Coronary artery (tissue), 2 donors: ENCODE measurements at regions not wholly inside any gene's neighbourhood (a gene's known extent, or its start where the extent isn't known, plus 50 kb on each side); places are given as distances from the start of the nearest gene placed in this dataset.
A peak's percentile ranks its signal among the peaks of the same experiment; 100 is the strongest.
"Not testable (repeated sequence)": the region's sequence is repeated elsewhere in the genome, so short reads cannot be mapped to it uniquely, and the experiment has no call there.

Source experiments
- DNase-seq: peaks from one replicate; pipeline ENCODE4 v3.0.0-alpha.2; 2017; ENCODE audit warnings: low spot score
- H3K27ac ChIP-seq, 2 donors: fragments of 200-600 bp; sonication (generic); one replicate each; pipeline ENCODE4 v1.5.1; 2016 to 2019
- H3K4me3 ChIP-seq: fragments of 200-600 bp; sonication (generic); 2 replicates; pipeline ENCODE4 v1.5.1; 2016; ENCODE audit warnings: mild to moderate bottlenecking, moderate library complexity
- TF ChIP-seq, protein P1 (sequence below): fragments of 200-600 bp; sonication (generic); IDR thresholded peaks from one replicate; pipeline ENCODE4 v1.5.1; 2019; ENCODE audit warnings: antibody characterized with exemption

DNA sequence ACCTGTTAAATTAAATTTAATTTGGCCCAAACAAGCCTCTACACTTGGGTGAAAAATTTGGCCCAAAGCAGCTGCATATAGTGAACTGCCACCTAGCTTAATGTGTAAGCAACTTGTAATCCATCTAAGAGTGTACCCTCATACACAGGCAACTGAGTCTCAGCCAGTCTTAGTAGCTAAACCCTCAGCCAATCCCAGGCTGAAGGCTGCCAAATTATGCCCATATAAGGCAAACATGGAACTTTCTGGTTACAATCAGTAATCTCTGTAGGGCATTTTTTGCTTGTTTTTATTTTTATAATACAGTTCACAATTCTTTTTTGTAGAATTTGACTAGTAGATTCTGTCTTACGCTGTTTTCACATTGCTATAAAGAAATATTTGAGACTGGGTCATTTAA is 958.7 kb downstream of the FSCB start:
- H3K4me3 ChIP-seq, result no peak overlapping the region
- no peak for DNase-seq
- TF ChIP-seq, protein P1, sequence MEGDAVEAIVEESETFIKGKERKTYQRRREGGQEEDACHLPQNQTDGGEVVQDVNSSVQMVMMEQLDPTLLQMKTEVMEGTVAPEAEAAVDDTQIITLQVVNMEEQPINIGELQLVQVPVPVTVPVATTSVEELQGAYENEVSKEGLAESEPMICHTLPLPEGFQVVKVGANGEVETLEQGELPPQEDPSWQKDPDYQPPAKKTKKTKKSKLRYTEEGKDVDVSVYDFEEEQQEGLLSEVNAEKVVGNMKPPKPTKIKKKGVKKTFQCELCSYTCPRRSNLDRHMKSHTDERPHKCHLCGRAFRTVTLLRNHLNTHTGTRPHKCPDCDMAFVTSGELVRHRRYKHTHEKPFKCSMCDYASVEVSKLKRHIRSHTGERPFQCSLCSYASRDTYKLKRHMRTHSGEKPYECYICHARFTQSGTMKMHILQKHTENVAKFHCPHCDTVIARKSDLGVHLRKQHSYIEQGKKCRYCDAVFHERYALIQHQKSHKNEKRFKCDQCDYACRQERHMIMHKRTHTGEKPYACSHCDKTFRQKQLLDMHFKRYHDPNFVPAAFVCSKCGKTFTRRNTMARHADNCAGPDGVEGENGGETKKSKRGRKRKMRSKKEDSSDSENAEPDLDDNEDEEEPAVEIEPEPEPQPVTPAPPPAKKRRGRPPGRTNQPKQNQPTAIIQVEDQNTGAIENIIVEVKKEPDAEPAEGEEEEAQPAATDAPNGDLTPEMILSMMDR, result no peak
- H3K27ac ChIP-seq, result no peak overlapping the region

DNA sequence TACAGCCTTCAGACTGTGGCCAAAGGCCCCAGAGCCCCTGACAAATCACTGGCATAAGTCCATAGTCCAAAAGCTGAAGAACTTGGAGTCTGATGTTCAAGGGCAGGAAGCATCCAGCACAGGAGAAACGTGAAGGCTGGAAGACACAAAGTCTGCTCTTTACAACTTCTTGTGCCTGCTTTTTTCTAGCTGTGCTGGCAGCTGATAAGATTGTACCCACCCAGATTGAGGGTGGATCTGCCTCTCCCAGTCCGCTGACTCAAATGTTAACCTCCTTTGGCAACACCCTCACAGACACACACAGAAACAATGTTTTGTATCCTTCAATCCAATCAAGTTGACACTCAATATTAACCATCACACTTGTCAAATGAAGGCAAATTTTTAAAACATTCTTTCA is 959.5 kb downstream of the FSCB start:
- H3K27ac ChIP-seq, H3K4me3 ChIP-seq: not testable (repeated sequence)

GRCh38 chr14:43541356-43541755 is 965.7 kb downstream of the FSCB start:
- no peak for DNase-seq
- TF ChIP-seq, protein P1, result no peak
- no peak overlapping the region for H3K4me3 ChIP-seq
- no peak overlapping the region for H3K27ac ChIP-seq

More for the DNA sequence above, 959.5 kb downstream of the FSCB start:
- not testable (repeated sequence) for DNase-seq

- no peak for DNase-seq
- Histone ChIP-seq H3K27ac (no peak overlapping the region), H3K4me3 (no peak overlapping the region)
- TF ChIP-seq, protein P1, result no peak
Measured at GRCh38 chr14:43540948-43541347, 966.1 kb downstream of the FSCB start.

GRCh38 chr14:43539210-43539609 is 967.9 kb downstream of the FSCB start:
- Histone ChIP-seq H3K4me3 (peak overlapping the region; percentile 55), H3K27ac (no peak overlapping the region)
- no peak for DNase-seq
- TF ChIP-seq, protein P1, result no peak

DNA sequence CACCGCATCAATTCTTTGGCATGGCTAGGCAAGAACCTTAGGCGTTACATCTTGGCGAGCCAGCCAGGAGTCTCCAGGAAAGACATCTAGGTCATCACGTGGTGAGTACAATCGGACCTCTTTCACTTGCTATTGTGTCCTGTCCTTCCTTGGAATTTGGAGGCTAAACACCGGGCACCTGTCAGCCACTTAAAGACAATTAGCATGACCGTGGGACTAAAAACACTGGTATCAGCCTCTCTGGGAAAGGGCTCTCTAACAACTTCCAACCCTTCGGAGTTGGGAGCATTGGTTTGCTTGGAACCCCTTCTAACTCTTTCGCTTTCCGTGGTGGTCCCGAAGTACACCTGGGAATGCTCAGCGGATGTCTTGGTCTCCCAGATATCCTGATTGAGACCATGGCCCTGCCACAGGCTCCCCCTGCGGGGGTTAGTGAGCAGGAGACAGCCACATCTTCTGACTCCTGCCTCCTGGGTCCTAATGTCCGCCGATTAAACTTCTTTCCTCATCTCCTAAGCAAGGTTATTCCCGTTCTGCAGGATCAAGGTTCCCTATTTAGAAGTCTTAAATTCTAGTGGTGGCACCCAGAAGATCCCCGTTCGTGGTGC is 971.7 kb downstream of the FSCB start:
- H3K4me3 ChIP-seq, result no peak overlapping the region
- H3K27ac ChIP-seq, result no peak overlapping the region
- DNase-seq, result no peak
- TF ChIP-seq, protein P1, result no peak

GRCh38 chr14:43532825-43533416 is 974.2 kb downstream of the FSCB start:
- Histone ChIP-seq H3K4me3 (no peak overlapping the region), H3K27ac (no peak overlapping the region)
- TF ChIP-seq, protein P1, result no peak
- DNase-seq, result no peak
